MCF 10A (cell line): ENCODE measurements at regions not wholly inside any gene's neighbourhood (a gene's known extent, or its start where the extent isn't known, plus 50 kb on each side); places are given as distances from the start of the nearest gene placed in this dataset.

ENCODE experiments used
- BruUV-seq: library from RNA; stranded (reverse); fragments of 400-500 nt; replicated peaks from 2 replicates; lab custom pipeline; 2021; lab: Mats Ljungman, UMichigan
- CTCF ChIA-PET: fragments of 300-600 bp; sonication (Branson Sonifier 250); formaldehyde crosslinking; extraction: SDS; loops from one replicate; lab custom pipeline; 2021; ENCODE audit warnings: antibody characterized with exemption, inconsistent platforms; lab: Yijun Ruan, JAX
- POLR2A ChIA-PET: fragments of 300-600, 350-650 bp; sonication (Branson Sonifier 250); formaldehyde crosslinking; extraction: SDS; loops from one replicate; lab custom pipeline; 2020; ENCODE audit warnings: antibody characterized with exemption, inconsistent platforms; lab: Yijun Ruan, JAX
- DNase-seq: peaks from one replicate; pipeline ENCODE4 v3.0.0-alpha.2; 2018; ENCODE audit not compliant: unreplicated experiment
- H3K27ac Mint-ChIP-seq: one replicate; pipeline ENCODE4 v1.8.0; 2022; ENCODE audit warnings: mild to moderate bottlenecking, low read depth, mixed read lengths; ENCODE audit not compliant: unreplicated experiment
- H3K27me3 Mint-ChIP-seq: one replicate; pipeline ENCODE4 v1.8.0; 2022; ENCODE audit warnings: mixed read lengths; ENCODE audit not compliant: insufficient read depth, unreplicated experiment
- H3K36me3 Mint-ChIP-seq: one replicate; pipeline ENCODE4 v1.8.0; 2022; ENCODE audit warnings: mild to moderate bottlenecking, moderate library complexity, mixed read lengths; ENCODE audit not compliant: insufficient read depth, unreplicated experiment
- H3K4me1 Mint-ChIP-seq: one replicate; pipeline ENCODE4 v1.8.0; 2022; ENCODE audit warnings: mixed read lengths; ENCODE audit not compliant: insufficient read depth, unreplicated experiment
- H3K4me3 Mint-ChIP-seq: one replicate; pipeline ENCODE4 v1.8.0; 2022; ENCODE audit warnings: mild to moderate bottlenecking, moderate library complexity, mixed read lengths; ENCODE audit not compliant: unreplicated experiment
- H3K9me3 Mint-ChIP-seq: one replicate; pipeline ENCODE4 v1.8.0; 2022; ENCODE audit warnings: mixed read lengths; ENCODE audit not compliant: unreplicated experiment
- CTCF ChIP-seq: fragments of 200-600 bp; IDR thresholded peaks from one replicate; pipeline ENCODE4 v1.8.0; 2022; ENCODE audit warnings: antibody characterized with exemption, mild to moderate bottlenecking; ENCODE audit not compliant: unreplicated experiment
- intact Hi-C: fragments of 100-400 bp; cut with micrococcal nuclease; formaldehyde crosslinking; loops from 2 replicates; pipeline ENCODE4 v1.14.1; 2022

GRCh38 chr2:41967476-41968181 is 80.2 kb upstream of the PKDCC start:
- no peaks in the 10 kb centered on the region for H3K9me3 Mint-ChIP-seq
- no peak for TF ChIP-seq CTCF
- no peak overlapping the region for H3K4me3 Mint-ChIP-seq
- H3K36me3 Mint-ChIP-seq, result peaks cover 5% of the 10 kb centered on the region
- ChIA-PET CTCF (interaction anchor here (0.7 to 1.1 kb wide), 2 partner anchors 10 to 45 kb away, joined by 3 read pairs; no protein-coding TSS in a partner anchor), POLR2A (interaction anchor here (0.7 to 1.6 kb wide), 3 partner anchors 33 to 138 kb away, joined by 3 to 4 read pairs (median 4); no protein-coding TSS in a partner anchor)
- DNase-seq, result no peak
- peaks cover 22% of the 10 kb centered on the region for H3K4me1 Mint-ChIP-seq
- no peak overlapping the region for H3K27ac Mint-ChIP-seq
- peaks cover 26% of the 10 kb centered on the region for H3K27me3 Mint-ChIP-seq
- intact Hi-C loops, result no loop called here
- BruUV-seq, result no TSS peak

DNA sequence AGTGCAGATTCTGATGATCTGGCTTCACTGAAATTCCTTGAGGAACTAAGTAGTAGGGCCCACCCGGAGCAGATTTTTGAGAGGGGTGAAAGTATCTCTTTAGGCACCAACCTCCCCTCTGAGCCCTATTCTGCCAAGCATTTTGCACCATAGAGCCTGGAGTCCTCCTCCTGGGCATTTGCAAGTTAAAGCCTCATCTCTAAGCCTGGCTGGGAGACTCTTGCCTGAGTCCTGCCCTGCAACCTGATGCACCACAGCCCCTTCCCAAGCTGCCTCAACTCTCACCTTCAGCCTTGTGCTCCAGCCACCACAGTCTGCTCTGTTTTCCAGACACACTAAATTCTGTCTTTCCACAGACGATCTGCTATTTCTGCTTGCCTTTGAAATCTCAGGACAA is 79.6 kb upstream of the PKDCC start:
- H3K27me3 Mint-ChIP-seq, result peaks cover 20% of the 10 kb centered on the region
- no peak overlapping the region for H3K4me3 Mint-ChIP-seq
- BruUV-seq, result no TSS peak
- no peak overlapping the region for H3K27ac Mint-ChIP-seq
- H3K4me1 Mint-ChIP-seq, result peaks cover 22% of the 10 kb centered on the region
- H3K9me3 Mint-ChIP-seq, result no peaks in the 10 kb centered on the region
- DNase-seq, result no peak
- peaks cover 5% of the 10 kb centered on the region for H3K36me3 Mint-ChIP-seq
- intact Hi-C loops, result no loop called here
- ChIA-PET CTCF (interaction anchor here (0.7 kb wide), 1 partner anchor 45 kb away, joined by 3 read pairs; no protein-coding TSS in a partner anchor), POLR2A (no interaction called here)
- TF ChIP-seq CTCF, result no peak

- peaks cover 11% of the 10 kb centered on the region for H3K27me3 Mint-ChIP-seq
- BruUV-seq, result no TSS peak
- H3K9me3 Mint-ChIP-seq, result no peaks in the 10 kb centered on the region
- TF ChIP-seq CTCF, result no peak
- no peak overlapping the region for H3K4me3 Mint-ChIP-seq
- ChIA-PET CTCF (interaction anchor here (0.6 kb wide), 2 partner anchors 74 to 116 kb away, joined by 3 to 4 read pairs; no protein-coding TSS in a partner anchor), POLR2A (interaction anchor here (0.9 kb wide), 1 partner anchor 30 kb away, joined by 3 read pairs; no protein-coding TSS in a partner anchor)
- intact Hi-C loops, result no loop called here
- DNase-seq, result no peak
- H3K4me1 Mint-ChIP-seq, result peaks cover 9% of the 10 kb centered on the region
- no peaks in the 10 kb centered on the region for H3K36me3 Mint-ChIP-seq
- no peak overlapping the region for H3K27ac Mint-ChIP-seq
Observed at GRCh38 chr2:41970988-41971660, 76.7 kb upstream of the PKDCC start.

DNA sequence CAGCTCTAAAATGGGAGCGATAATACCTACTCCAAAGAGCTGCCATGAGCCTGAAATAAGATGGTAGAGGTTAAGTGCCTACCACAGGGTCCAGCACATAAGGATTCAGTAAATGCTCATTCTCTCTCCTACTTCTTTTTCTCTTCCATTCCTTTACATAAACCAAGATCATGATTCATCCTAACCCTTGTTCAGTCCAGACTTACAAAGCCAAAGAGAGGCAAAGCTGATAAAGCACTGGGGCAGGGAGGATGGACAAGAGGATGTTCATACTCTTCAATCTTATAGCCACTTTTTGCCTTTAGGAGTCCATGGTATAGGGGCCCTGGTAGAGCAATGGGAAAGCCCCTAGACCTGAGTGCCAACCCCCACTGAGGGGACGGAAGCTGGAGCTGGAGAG is 75.6 kb upstream of the PKDCC start:
- ChIA-PET POLR2A (no interaction called here), CTCF (interaction anchor here (0.6 kb wide), 1 partner anchor 115 kb away, joined by 4 read pairs; no protein-coding TSS in a partner anchor)
- no peak overlapping the region for H3K4me3 Mint-ChIP-seq
- BruUV-seq, result no TSS peak
- intact Hi-C loops, result no loop called here
- H3K4me1 Mint-ChIP-seq, result peaks cover 4% of the 10 kb centered on the region
- no peak overlapping the region for H3K27ac Mint-ChIP-seq
- no peaks in the 10 kb centered on the region for H3K9me3 Mint-ChIP-seq
- DNase-seq, result no peak
- peaks cover 11% of the 10 kb centered on the region for H3K27me3 Mint-ChIP-seq
- no peak for TF ChIP-seq CTCF
- no peaks in the 10 kb centered on the region for H3K36me3 Mint-ChIP-seq
